PC-3 (cell line): ENCODE measurements at regions not wholly inside any gene's neighbourhood (a gene's known extent, or its start where the extent isn't known, plus 50 kb on each side); places are given as distances from the start of the nearest gene placed in this dataset.
"Not testable (repeated sequence)": the region's sequence is repeated elsewhere in the genome, so short reads cannot be mapped to it uniquely, and the experiment has no call there.

Experiments
- ATAC-seq: fragments of 200-7000 bp; cut with Tn5 transposase; 2 replicates; pipeline ENCODE4 v1.9.1; 2020; ENCODE audit warnings: mild to moderate bottlenecking, moderate library complexity
- BruUV-seq: library from RNA; stranded (reverse); fragments of 400-500 nt; replicated peaks from 2 replicates; lab custom pipeline; 2021; lab: Mats Ljungman, UMichigan
- CTCF ChIA-PET: fragments of 300-600 bp; sonication (Branson Sonifier 250); formaldehyde crosslinking; loops from one replicate; lab custom pipeline; 2022; ENCODE audit warnings: antibody characterized with exemption; lab: Charles Lee
- POLR2A ChIA-PET: fragments of 300-600 bp; sonication (Branson Sonifier 250); formaldehyde crosslinking; loops from one replicate; lab custom pipeline; 2022; ENCODE audit warnings: antibody characterized with exemption; ENCODE audit not compliant: unreplicated experiment; lab: Charles Lee
- DNase-seq: peaks from one replicate; pipeline ENCODE4 v3.0.0-alpha.2; 2015
- H2AFZ ChIP-seq: fragments of 300-600 bp; sonication (generic); 2 replicates; pipeline ENCODE4 v1.6.0; 2016; ENCODE audit warnings: antibody characterized with exemption, low read length
- H3F3A ChIP-seq: fragments of 300-600 bp; sonication (generic); one replicate; pipeline ENCODE4 v1.6.0; 2017; ENCODE audit warnings: antibody characterized with exemption, low read length, control low read depth, mild to moderate bottlenecking; ENCODE audit not compliant: unreplicated experiment
- H3K27ac ChIP-seq: fragments of 300-600 bp; sonication (generic); 2 replicates; pipeline ENCODE4 v1.5.1; 2016; ENCODE audit warnings: mild to moderate bottlenecking, low read length
- H3K27me3 ChIP-seq: fragments of 300-600 bp; sonication (generic); 2 replicates; pipeline ENCODE4 v1.6.1; 2016; ENCODE audit warnings: low read length, mixed read lengths
- H3K36me3 ChIP-seq: fragments of 300-600 bp; sonication (generic); 2 replicates; pipeline ENCODE4 v1.6.1; 2016; ENCODE audit warnings: low read depth, mixed run types, low read length, mixed read lengths
- H3K4me1 ChIP-seq: fragments of 300-600 bp; sonication (generic); 2 replicates; pipeline ENCODE4 v1.5.1; 2016; ENCODE audit warnings: low read length; ENCODE audit not compliant: insufficient read depth
- H3K4me2 ChIP-seq: fragments of 300-600 bp; sonication (generic); 2 replicates; pipeline ENCODE4 v1.6.0; 2016; ENCODE audit warnings: low read length
- H3K4me3 ChIP-seq: fragments of 300-600 bp; sonication (generic); 2 replicates; pipeline ENCODE4 v1.5.1; 2016; ENCODE audit warnings: mild to moderate bottlenecking, low read length, mixed read lengths
- H3K79me2 ChIP-seq: fragments of 300-600 bp; sonication (generic); 2 replicates; pipeline ENCODE4 v1.6.1; 2017; ENCODE audit warnings: low read length, mixed read lengths
- H3K9ac ChIP-seq: fragments of 300-600 bp; sonication (generic); 2 replicates; pipeline ENCODE4 v1.6.0; 2016; ENCODE audit warnings: mild to moderate bottlenecking, low read length
- H3K9me2 ChIP-seq: fragments of 300-600 bp; sonication (generic); replicated peaks from 2 replicates; pipeline ENCODE4 v1.6.1; 2016; ENCODE audit warnings: mixed run types, low read length, mixed read lengths
- H3K9me3 ChIP-seq: fragments of 300-600 bp; sonication (generic); 2 replicates; pipeline ENCODE4 v1.6.1; 2016; ENCODE audit warnings: low read length, mixed read lengths
- H4K20me1 ChIP-seq: fragments of 300-600 bp; sonication (generic); 2 replicates; pipeline ENCODE4 v1.6.1; 2016; ENCODE audit warnings: low read length, mixed read lengths
- EZH2 ChIP-seq: fragments of 300-600 bp; sonication (generic); IDR thresholded peaks from one replicate; pipeline ENCODE4 v1.6.1; 2017; ENCODE audit warnings: antibody characterized with exemption, mild to moderate bottlenecking, low read length; ENCODE audit not compliant: unreplicated experiment
- EZH2phosphoT487 ChIP-seq: fragments of 300-600 bp; sonication (generic); IDR thresholded peaks from 2 replicates; pipeline ENCODE4 v1.6.1; 2018; ENCODE audit warnings: mild to moderate bottlenecking, antibody characterized with exemption, low read length, borderline replicate concordance
- intact Hi-C: fragments of 100-400 bp; cut with micrococcal nuclease; formaldehyde crosslinking; loops from 2 replicates; pipeline ENCODE4 v1.9.0; 2023
- TF ChIP-seq, protein P1 (sequence below): fragments of 300-600 bp; sonication (generic); conservative IDR thresholded peaks from 2 replicates; pipeline ENCODE4 v1.5.1; 2017; ENCODE audit warnings: antibody characterized with exemption, low read depth, mild to moderate bottlenecking, low read length

DNA sequence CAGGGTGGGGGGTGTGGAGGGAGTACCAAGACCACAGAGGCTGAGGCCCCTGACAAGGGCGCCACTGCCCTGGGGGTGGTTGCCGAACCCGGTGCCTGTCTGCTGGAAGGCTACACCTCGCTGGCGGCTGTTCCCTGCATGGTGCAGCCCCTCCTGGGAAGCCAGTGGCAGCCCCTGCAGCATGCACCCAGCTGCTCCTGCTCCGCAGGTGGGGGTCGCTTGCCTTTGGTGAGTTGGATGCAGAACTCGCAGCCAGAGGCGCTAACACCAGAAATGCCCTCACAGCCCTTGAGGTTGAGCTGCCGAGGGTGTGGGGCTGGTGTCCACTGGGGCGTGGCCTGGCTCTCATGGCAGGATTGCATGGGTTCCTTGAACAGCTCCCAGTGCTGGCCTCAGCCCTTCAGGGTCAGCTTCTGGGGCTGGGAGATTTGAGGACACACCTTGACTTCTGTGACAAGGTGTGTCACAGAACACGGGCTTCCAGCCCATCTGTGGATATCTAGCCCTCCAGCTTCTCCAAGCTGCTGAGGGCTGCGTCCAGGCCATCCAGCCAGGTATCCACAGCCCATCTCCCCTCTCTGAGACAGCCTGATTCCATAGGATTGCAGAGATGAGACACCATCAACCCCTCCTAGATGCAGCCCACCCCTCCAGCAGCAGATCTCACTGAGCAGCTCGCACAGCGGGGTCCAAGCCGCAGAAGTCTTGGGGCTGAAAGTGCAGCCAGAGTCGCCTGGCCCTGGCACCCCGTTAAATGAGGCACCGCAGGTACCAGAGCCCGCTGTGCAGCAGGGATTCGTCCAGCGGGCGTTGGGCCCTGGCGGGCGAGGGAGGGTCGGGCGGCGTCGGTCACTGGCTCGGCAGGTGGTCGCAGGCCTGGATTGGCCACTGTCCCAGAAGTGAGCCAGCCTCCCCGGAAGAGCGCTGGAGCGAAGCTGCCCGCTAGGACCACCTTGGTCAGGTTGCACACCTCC lies 586.3 kb downstream of the KCNJ18 start:
- no peaks in the 10 kb centered on the region for H3F3A ChIP-seq
- TF ChIP-seq EZH2phosphoT487 = no peak
- H4K20me1 ChIP-seq = no peaks in the 10 kb centered on the region
- no peak overlapping the region for H3K4me3 ChIP-seq
- DNase-seq (no peak), ATAC-seq (no peak)
- ChIA-PET CTCF (no interaction called here), POLR2A (no interaction called here)
- H3K9me3 ChIP-seq = no peaks in the 10 kb centered on the region
- no peaks in the 10 kb centered on the region for H3K36me3 ChIP-seq
- no peak overlapping the region for H3K4me2 ChIP-seq
- H3K4me1 ChIP-seq = no peaks in the 10 kb centered on the region
- no peak overlapping the region for H3K27ac ChIP-seq
- intact Hi-C loops = no loop called here
- H3K9me2 ChIP-seq = no peaks in the 10 kb centered on the region
- H3K79me2 ChIP-seq = no peaks in the 10 kb centered on the region
- no peak overlapping the region for H3K9ac ChIP-seq
- no TSS peak for BruUV-seq
- H3K27me3 ChIP-seq = no peaks in the 10 kb centered on the region
- H2AFZ ChIP-seq = no peak overlapping the region

DNA sequence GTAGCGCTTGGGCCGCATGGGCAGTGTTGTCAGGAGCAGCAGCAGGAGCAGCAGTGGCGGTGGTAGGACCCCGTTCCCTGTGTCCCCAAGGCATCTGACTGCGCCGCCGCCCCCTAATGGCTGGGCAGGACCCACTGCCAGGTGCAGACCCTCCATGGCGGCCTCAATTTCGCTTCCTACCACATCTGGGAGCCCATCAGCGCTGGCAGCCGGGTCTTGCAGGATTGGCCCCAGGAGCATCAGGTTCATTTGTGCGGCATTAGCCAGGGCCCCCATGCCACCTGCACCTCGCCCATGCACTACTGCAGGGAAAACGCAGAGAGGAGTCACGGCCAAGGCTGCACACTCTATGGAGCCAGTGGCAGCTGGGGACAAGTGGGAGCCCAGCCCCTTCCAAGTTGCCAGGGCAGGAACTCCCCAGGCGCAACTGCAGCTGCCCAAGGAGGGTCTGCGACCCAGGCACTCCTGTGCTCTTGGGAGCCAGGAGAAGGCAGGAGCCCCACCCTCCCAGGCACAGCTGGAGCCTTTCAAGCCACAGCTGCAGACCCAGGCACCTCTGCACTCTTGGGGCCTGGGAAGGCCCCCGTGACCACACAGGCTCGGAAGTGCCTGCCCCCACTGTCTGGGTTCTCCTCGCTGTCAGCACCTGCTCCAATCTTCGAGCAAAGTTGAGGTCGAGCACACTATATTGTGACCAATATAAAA lies 594.2 kb downstream of the KCNJ18 start:
- H3K9ac ChIP-seq = no peak overlapping the region
- H3K79me2 ChIP-seq = no peaks in the 10 kb centered on the region
- POLR2A ChIA-PET = no interaction called here
- ATAC-seq (no peak), DNase-seq (no peak)
- no peak overlapping the region for H2AFZ ChIP-seq
- no peaks in the 10 kb centered on the region for H3K4me1 ChIP-seq
- no peaks in the 10 kb centered on the region for H4K20me1 ChIP-seq
- H3K4me3 ChIP-seq = no peak overlapping the region
- no peak overlapping the region for H3K4me2 ChIP-seq
- H3F3A ChIP-seq = no peaks in the 10 kb centered on the region
- BruUV-seq = no TSS peak
- no peaks in the 10 kb centered on the region for H3K9me3 ChIP-seq
- no peaks in the 10 kb centered on the region for H3K9me2 ChIP-seq
- intact Hi-C loops = no loop called here
- no peaks in the 10 kb centered on the region for H3K36me3 ChIP-seq
- TF ChIP-seq EZH2phosphoT487 (no peak), EZH2 (no peak)
- TF ChIP-seq, protein P1, sequence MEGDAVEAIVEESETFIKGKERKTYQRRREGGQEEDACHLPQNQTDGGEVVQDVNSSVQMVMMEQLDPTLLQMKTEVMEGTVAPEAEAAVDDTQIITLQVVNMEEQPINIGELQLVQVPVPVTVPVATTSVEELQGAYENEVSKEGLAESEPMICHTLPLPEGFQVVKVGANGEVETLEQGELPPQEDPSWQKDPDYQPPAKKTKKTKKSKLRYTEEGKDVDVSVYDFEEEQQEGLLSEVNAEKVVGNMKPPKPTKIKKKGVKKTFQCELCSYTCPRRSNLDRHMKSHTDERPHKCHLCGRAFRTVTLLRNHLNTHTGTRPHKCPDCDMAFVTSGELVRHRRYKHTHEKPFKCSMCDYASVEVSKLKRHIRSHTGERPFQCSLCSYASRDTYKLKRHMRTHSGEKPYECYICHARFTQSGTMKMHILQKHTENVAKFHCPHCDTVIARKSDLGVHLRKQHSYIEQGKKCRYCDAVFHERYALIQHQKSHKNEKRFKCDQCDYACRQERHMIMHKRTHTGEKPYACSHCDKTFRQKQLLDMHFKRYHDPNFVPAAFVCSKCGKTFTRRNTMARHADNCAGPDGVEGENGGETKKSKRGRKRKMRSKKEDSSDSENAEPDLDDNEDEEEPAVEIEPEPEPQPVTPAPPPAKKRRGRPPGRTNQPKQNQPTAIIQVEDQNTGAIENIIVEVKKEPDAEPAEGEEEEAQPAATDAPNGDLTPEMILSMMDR = no peak
- no peak overlapping the region for H3K27ac ChIP-seq
- CTCF ChIA-PET = no interaction called here
- H3K27me3 ChIP-seq = 0 out of 2 replicates have a peak, but pooled peaks cover 7% of the 10 kb centered on the region

DNA sequence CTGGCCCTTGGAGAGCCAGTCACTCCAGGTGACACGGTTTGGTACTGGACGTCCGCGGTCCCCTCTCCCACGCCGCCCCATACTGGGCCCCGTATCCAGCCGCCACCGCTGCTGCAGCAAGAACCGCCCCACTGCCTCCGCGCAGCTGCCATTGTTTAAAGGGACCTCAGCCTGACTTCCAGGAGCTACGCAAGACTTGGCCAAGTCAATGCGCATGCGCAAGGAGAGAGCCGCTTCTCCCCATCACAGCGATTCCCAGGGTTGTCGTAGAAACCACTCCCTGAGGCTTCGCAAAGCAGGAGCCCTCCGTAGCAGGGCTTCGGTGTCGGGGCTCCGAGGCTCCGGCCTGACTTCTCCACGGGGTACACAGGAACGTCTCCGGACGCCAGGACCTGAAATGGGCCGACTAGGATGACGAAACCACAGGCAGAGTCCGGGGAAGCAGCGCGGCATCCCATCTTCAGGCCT lies 606.2 kb downstream of the KCNJ18 start:
- H3K4me3 ChIP-seq, H3K9me3 ChIP-seq, H3K27ac ChIP-seq, H3K79me2 ChIP-seq, POLR2A ChIA-PET, H3F3A ChIP-seq, H3K9ac ChIP-seq, H4K20me1 ChIP-seq, H2AFZ ChIP-seq, intact Hi-C loops, H3K4me1 ChIP-seq, BruUV-seq, H3K9me2 ChIP-seq, DNase-seq, H3K4me2 ChIP-seq, ATAC-seq, H3K27me3 ChIP-seq, CTCF ChIA-PET, H3K36me3 ChIP-seq: not testable (repeated sequence)
